ENCODE measurements at regions not wholly inside any gene's neighbourhood (a gene's known extent, or its start where the extent isn't known, plus 50 kb on each side); places are given as distances from the start of the nearest gene placed in this dataset.

- Histone ChIP-seq H3K36me3 (ENCODE audit: control insufficient read depth, low read length) (no peaks in the 10 kb centered on the region), H3K79me2 (ENCODE audit: control insufficient read depth, low read length) (no peaks in the 10 kb centered on the region), H3K27ac (ENCODE audit: low read depth, low read length) (no peak overlapping the region), H3K4me1 (ENCODE audit: control insufficient read depth, low read length) (no peaks in the 10 kb centered on the region), H3F3A (ENCODE audit: control insufficient read depth, insufficient read depth) (no peaks in the 10 kb centered on the region), H3K4me2 (ENCODE audit: low read length) (no peak overlapping the region), H3K9me3 (ENCODE audit: control insufficient read depth, insufficient read depth, low read length) (no peaks in the 10 kb centered on the region), H3K9me2 (replicated peaks; ENCODE audit: control insufficient read depth, low read length) (no peaks in the 10 kb centered on the region), H3K27me3 (ENCODE audit: control insufficient read depth, low read length) (no peaks in the 10 kb centered on the region), H3K4me3 (ENCODE audit: low read length) (no peak overlapping the region), H4K20me1 (ENCODE audit: control insufficient read depth, insufficient read depth, low read depth, low read length) (no peaks in the 10 kb centered on the region)
- TF ChIP-seq EZH2phosphoT487 (IDR thresholded peaks at IDR 0.05; ENCODE audit: borderline replicate concordance, low read length), result no peak
- no peak for TF ChIP-seq CTCF (IDR thresholded peaks at IDR 0.05; ENCODE audit: low read depth, low read length, poor library complexity, severe bottlenecking)
These were observed 56.9 kb upstream of the SHH start for GRCh38 chr7:155868955-155869783.

DNA sequence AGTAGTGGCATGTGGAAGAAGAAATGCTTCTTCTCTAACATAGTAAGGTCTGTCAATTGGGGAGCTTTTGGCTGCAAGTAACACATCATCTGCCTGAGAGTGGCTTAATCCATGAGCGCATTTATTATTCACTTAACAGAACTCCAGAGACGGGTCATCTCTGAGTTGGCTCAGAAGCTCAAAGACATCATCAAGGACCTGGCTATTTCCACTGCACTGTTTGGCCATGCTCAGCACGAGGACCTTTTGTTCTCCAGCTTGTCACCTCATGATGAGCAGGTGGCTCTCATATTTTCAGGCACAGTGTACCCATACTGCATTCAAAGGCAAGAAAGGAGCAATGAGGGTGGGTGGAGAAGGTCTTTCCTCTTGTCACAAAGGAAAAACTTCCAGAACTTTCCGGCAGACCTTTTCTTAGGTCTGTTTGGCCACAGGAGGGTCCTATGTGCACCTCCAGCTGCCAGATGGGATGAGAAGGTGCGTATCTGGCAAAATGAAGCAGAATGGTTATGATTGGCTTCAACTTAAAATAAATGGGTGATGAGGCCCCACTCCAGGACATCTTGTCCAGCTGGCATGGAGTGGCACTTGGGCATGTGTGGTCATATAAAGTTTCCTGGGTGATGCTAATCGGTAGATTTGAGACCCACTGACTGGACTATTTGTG is 55.6 kb upstream of the SHH start:
- H3K9me2 ChIP-seq (replicated peaks; ENCODE audit: control insufficient read depth, low read length), result no peaks in the 10 kb centered on the region
- no peak overlapping the region for H3K4me2 ChIP-seq (ENCODE audit: low read length)
- no peaks in the 10 kb centered on the region for H3K36me3 ChIP-seq (ENCODE audit: control insufficient read depth, low read length)
- no peaks in the 10 kb centered on the region for H3F3A ChIP-seq (ENCODE audit: control insufficient read depth, insufficient read depth)
- TF ChIP-seq CTCF (IDR thresholded peaks at IDR 0.05; ENCODE audit: low read depth, low read length, poor library complexity, severe bottlenecking) (no peak), EZH2phosphoT487 (IDR thresholded peaks at IDR 0.05; ENCODE audit: borderline replicate concordance, low read length) (no peak)
- H4K20me1 ChIP-seq (ENCODE audit: control insufficient read depth, insufficient read depth, low read depth, low read length), result no peaks in the 10 kb centered on the region
- no peaks in the 10 kb centered on the region for H3K4me1 ChIP-seq (ENCODE audit: control insufficient read depth, low read length)
- H3K79me2 ChIP-seq (ENCODE audit: control insufficient read depth, low read length), result no peaks in the 10 kb centered on the region
- H3K4me3 ChIP-seq (ENCODE audit: low read length), result no peak overlapping the region
- no peaks in the 10 kb centered on the region for H3K9me3 ChIP-seq (ENCODE audit: control insufficient read depth, insufficient read depth, low read length)
- no peaks in the 10 kb centered on the region for H3K27me3 ChIP-seq (ENCODE audit: control insufficient read depth, low read length)
- H3K27ac ChIP-seq (ENCODE audit: low read depth, low read length), result no peak overlapping the region

GRCh38 chr7:155867280-155867679 is 55.0 kb upstream of the SHH start:
- TF ChIP-seq EZH2phosphoT487 (IDR thresholded peaks at IDR 0.05; ENCODE audit: borderline replicate concordance, low read length), result no peak
- no peak for TF ChIP-seq CTCF (IDR thresholded peaks at IDR 0.05; ENCODE audit: low read depth, low read length, poor library complexity, severe bottlenecking)

More at GRCh38 chr7:155867280-155867679, 55.0 kb upstream of the SHH start:
- Histone ChIP-seq H3K4me1 (ENCODE audit: control insufficient read depth, low read length) (no peaks in the 10 kb centered on the region), H3F3A (ENCODE audit: control insufficient read depth, insufficient read depth) (no peaks in the 10 kb centered on the region), H3K9me2 (replicated peaks; ENCODE audit: control insufficient read depth, low read length) (no peaks in the 10 kb centered on the region), H3K4me2 (ENCODE audit: low read length) (no peak overlapping the region), H3K27ac (ENCODE audit: low read depth, low read length) (no peak overlapping the region), H3K27me3 (ENCODE audit: control insufficient read depth, low read length) (no peaks in the 10 kb centered on the region), H3K9me3 (ENCODE audit: control insufficient read depth, insufficient read depth, low read length) (no peaks in the 10 kb centered on the region), H4K20me1 (ENCODE audit: control insufficient read depth, insufficient read depth, low read depth, low read length) (no peaks in the 10 kb centered on the region), H3K4me3 (ENCODE audit: low read length) (no peak overlapping the region), H3K79me2 (ENCODE audit: control insufficient read depth, low read length) (no peaks in the 10 kb centered on the region), H3K36me3 (ENCODE audit: control insufficient read depth, low read length) (no peaks in the 10 kb centered on the region)

Data from DOHH2 (cell line).